HG03196 (cell line): ENCODE measurements at regions not wholly inside any gene's neighbourhood (a gene's known extent, or its start where the extent isn't known, plus 50 kb on each side); places are given as distances from the start of the nearest gene placed in this dataset.
"Not testable (repeated sequence)": the region's sequence is repeated elsewhere in the genome, so short reads cannot be mapped to it uniquely, and the experiment has no call there.

Experiments used
- ATAC-seq: cut with Tn5 transposase; IDR thresholded peaks from one replicate; pipeline ENCODE4 v1.9.1; 2021; ENCODE audit not compliant: unreplicated experiment

GRCh38 chr4:156553659-156554058 lies 417.9 kb downstream of the PDGFC start:
- ATAC-seq: no peak

DNA sequence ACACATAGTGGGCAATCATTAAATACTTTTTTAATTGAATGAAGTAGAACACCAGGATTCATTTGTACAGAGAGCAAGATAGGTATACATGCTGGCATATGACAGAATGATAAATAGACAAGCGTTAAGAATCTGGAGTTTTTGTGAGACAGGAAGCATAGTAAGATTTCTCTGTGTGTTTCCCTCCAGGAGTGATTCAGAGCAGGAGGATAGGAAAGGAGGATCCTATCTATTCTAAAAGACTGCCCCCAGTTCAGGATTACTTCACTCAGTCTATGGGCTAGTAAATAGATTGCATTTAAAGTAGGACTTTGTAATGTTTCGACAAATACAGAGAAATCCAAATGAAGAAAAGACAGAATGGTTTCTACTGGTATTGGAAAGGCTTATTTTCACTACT lies 423.7 kb downstream of the PDGFC start:
- no peak for ATAC-seq

DNA sequence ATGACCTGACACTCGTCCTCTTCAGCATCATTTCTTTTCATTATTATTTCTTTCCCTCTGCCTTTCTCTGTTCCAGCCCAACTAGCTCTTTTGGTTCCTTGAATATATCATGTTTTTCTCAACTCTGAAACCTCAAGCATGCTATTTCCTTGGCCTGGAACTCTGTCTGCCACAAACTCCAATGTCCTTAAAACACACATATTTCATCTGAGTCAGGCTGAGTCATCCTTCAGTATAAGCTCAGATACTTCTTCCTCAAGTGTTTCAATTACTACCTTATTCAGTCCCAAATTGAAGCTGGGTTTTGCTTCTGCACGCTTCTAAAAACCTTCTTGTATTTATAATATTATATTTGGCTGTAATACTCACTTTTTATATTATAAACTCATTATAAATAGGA lies 424.2 kb downstream of the PDGFC start:
- ATAC-seq: no peak

- no peak for ATAC-seq
These were observed 426.4 kb downstream of the PDGFC start for GRCh38 chr4:156545003-156545785.

DNA sequence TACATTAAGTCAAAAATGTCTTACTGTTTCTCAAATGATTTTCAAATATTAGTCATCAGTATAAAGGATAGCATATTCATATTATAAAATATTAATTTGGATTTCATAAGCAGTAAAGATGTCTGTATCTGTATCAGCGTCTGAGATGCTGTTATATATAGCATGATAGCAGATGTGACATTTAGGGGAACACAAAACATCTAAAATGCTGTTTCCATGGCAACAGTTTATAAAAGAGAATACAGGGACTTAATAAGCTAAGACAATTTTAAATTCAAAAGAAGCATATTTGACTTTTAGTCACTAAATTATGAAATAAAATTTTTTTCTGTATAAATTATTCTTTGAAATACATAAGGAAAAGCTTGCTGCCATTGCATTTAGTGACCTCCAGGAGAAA lies 432.2 kb downstream of the PDGFC start:
- ATAC-seq: no peak

DNA sequence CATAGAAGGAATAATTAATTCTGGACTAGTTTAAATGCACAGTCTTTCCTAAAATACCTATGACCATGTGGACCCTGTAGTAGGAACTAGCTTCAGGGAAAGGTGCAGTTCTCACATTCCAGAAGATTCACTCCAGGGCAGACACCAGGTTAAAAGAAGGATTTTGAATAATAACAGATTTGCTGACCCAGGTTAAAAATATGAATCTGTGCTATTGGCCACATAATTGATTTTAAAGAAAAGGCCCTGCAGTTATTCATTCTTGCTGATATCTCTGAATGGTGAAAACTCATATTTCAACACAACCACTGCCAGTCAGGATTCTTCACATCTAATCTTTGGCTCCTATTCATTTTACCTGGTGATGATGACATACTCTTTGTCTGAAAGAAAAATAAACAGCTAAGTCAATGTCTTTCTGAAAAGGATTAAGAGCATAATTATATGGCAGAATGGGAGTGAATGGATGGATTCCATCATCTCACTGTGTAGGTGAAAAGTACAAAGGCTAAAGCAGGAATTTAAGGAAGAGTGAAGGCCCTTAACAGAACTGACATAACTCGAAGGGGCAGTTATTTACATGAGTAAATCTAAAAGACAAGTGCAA lies 432.8 kb downstream of the PDGFC start:
- no peak for ATAC-seq

GRCh38 chr4:156538210-156538609 lies 433.4 kb downstream of the PDGFC start:
- ATAC-seq: no peak

GRCh38 chr4:156537286-156537685 lies 434.3 kb downstream of the PDGFC start:
- ATAC-seq: no peak

DNA sequence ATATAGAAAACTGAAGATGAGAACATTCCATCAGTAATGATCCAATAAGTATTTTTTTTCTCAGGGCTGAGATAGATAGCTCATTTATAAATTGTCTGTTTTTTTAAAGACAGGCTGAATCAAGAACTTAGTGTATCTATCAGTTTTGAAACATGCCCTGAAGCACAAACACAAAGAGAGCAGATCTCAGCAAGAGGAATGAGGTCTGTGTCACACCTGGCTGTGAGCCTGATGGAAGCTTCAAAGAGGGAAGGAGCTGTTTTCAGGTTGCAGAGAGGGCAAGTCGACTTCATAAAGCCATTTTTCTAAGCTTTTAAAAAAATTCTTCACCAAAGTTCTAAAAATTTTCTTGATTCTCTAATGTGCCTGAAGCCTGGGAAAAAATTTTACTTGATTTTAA lies 434.9 kb downstream of the PDGFC start:
- no peak for ATAC-seq

DNA sequence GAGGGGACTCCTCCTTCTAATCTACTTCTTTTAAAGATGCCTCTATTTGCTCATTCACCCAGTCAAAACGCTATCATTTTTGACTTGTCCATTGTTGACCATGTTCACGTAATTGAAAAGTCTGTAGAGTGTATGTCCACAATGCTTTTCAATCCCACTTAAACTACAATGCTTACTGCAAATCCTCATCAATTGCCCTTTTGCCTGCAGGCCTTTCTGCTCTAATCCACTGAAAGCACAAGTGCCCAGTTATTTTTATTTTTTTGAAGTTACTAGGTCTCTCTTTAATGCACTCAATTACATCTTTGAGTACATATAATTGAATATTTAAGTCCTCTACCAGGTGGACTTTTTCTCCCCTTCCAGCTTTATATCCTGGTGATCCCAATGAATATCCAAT lies 437.4 kb downstream of the PDGFC start:
- no peak for ATAC-seq

- no peak for ATAC-seq
These were observed 443.4 kb downstream of the PDGFC start for GRCh38 chr4:156528216-156528615.

DNA sequence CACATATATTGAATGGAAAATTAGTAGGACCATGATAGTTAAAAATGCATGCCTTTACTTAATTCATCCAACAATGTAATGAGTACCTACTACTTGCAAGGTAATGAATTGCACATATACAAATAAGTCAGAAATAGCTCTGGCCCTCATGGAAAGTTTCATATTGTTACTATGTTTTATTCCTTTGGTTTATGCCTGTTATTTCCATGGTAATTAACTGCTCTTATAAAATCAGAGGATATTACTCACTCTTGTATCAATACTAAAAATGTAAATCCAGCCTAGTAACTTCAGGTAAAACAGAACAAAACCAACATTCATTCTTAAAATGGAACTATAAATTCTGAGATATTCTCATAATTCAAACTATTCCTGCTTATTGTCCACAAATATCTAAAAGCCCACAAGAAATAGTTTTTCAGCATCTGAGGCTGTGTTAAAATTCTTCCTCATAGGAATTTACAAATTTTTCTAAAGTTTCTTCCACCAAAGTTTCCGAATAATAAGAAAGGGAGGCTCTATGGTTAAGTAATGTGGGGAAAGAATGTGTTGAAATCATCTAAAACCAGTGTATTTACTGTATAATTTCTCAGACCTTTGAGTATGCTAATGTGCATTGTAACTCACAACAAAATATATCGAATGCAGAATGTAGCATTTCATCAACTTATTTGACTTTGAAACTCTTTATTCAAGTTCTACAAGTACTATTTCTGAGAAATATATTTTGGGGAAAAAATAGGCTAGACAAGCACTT lies 444.2 kb downstream of the PDGFC start:
- no peak for ATAC-seq

DNA sequence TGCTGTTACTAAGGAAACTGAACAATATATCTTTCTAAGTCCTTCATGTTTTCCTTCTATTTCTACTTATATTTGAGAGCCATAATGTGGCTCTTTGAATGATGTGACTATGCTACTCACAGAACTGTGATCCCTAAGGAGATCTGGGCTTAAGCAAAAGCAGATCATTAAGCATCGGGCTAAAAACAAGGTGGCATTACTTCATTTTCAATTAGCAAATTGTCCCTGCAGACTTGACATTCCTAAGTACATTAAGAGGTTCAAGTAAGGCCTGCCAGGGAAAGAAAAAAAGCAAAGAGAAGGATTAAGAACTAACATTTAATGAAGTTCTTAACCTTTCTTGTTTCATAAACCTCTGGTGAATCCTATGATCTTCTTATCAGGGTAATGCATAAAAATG lies 447.6 kb downstream of the PDGFC start:
- ATAC-seq: no peak

GRCh38 chr4:156523492-156523891 lies 448.1 kb downstream of the PDGFC start:
- no peak for ATAC-seq

DNA sequence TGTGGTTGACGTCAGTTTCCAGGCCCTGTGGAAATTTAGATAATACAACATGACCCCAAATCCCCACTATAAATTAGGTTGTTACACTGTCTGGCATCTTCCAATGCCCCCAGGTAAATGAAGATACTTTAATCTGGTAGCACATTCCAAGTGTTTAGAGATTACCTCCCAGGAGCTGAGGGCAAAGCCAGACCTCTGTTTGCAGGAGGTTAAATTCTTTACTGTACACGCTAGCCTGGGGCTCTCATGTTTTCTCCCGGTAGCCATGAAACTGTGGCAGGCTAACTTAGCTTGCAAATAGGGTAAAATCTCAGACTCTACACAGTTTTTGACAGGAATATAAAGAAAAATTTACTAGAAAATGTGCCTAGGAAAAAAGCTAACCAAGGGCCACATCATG lies 450.0 kb downstream of the PDGFC start:
- no peak for ATAC-seq

DNA sequence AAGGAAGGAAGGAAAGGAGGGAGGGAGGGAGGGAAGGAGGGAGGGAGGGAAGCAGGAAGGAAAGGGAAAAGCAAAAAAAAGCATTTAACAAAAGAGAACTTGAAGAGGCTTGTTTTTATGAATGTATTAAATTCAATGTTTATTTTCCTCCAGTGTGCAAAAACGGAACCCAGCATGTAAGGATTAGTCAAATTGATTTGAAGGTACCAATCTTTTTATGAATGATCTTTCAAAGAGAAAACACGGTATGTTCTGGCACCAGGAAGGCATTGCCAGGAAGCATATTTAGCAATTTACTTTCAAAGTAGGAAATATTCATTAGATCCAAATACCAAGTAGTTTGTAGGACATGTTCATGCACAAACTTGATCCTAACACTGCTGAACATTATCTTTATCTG lies 453.6 kb downstream of the PDGFC start:
- ATAC-seq: no peak

GRCh38 chr4:156517546-156517945 lies 454.1 kb downstream of the PDGFC start:
- ATAC-seq: no peak

- ATAC-seq: no peak
These were observed 454.9 kb downstream of the PDGFC start for GRCh38 chr4:156516698-156517097.

DNA sequence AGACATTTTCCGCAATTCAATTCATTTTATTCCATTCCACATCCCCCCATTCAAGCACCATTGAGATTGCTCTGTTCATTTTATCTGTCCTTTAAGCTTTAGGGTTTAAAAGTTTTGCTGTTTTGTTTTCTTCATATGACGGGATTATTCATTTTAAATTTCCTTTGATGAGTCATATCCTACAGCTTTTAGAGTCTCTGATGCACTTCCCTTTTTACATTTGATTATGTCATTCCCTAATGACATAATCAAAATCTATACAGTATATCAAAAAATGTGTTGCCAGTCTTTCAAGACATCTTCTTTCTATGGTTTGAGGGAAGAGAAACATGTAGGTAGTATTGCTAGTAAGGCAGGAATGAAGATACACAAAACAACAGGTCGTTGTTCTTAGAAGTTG lies 456.3 kb downstream of the PDGFC start:
- ATAC-seq: no peak

- no peak for ATAC-seq
These were observed 459.0 kb downstream of the PDGFC start for GRCh38 chr4:156512622-156513021.

- not testable (repeated sequence) for ATAC-seq
These were observed 461.7 kb downstream of the PDGFC start for GRCh38 chr4:156509921-156510320.

DNA sequence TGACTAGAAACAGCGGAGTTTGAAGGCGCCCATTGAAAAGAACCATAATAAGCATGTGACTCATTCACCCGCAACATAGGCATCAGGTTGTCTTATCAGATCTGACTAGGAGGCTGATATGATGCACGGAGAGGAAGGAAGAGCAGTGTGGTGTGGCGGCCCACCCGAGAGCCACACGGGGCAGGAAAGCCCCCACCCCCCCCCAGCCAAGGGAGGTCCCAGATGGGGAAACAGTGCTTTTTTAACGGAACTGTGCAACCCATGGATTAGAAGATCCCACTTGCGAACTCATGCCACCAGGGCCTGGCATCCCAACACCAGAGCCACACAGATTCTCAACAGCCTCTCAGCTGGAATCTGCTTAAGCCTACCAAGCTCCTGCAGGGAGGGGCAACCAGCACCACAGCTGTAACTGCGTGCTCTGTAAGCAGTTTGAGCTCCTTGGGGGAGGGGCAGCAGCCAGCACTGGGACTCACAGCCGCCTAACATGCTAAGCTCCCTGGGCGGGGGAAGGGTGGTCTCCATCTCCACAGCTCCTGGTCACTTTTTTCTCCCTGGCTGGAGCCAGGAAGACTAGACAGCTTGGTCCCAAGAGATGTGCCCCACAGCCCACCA lies 466.2 kb downstream of the PDGFC start:
- ATAC-seq: no peak
